Smooth muscle cell (in vitro differentiated cells): ENCODE measurements at regions not wholly inside any gene's neighbourhood (a gene's known extent, or its start where the extent isn't known, plus 50 kb on each side); places are given as distances from the start of the nearest gene placed in this dataset.

ENCODE experiments used
- DNase-seq: peaks from one replicate; lab custom pipeline; 2025; ENCODE audit not compliant: unreplicated experiment; lab: John Stamatoyannopoulos, UW
- H2AFZ ChIP-seq: fragments of 200-600 bp; sonication (generic); 2 replicates; pipeline ENCODE4 v1.6.0; 2016; ENCODE audit warnings: antibody characterized with exemption, low read depth, mild to moderate bottlenecking
- H3F3A ChIP-seq: fragments of 200-600 bp; sonication (generic); 2 replicates; pipeline ENCODE4 v1.6.0; 2017; ENCODE audit warnings: antibody characterized with exemption, low read depth
- H3K27ac ChIP-seq: fragments of 200-600 bp; sonication (generic); 2 replicates; pipeline ENCODE4 v1.5.1; 2016; ENCODE audit warnings: low read depth, mild to moderate bottlenecking
- H3K27me3 ChIP-seq: fragments of 200-600 bp; sonication (generic); 2 replicates; pipeline ENCODE4 v1.6.1; 2016; ENCODE audit warnings: low read depth, mild to moderate bottlenecking
- H3K36me3 ChIP-seq: fragments of 200-600 bp; sonication (generic); 2 replicates; pipeline ENCODE4 v1.5.1; 2016; ENCODE audit warnings: low read depth
- H3K4me1 ChIP-seq: fragments of 200-600 bp; sonication (generic); 2 replicates; pipeline ENCODE4 v1.5.1; 2016; ENCODE audit warnings: low read depth
- H3K4me2 ChIP-seq: fragments of 200-600 bp; sonication (generic); 2 replicates; pipeline ENCODE4 v1.6.0; 2016; ENCODE audit warnings: mild to moderate bottlenecking
- H3K4me3 ChIP-seq: fragments of 200-600 bp; sonication (generic); 2 replicates; pipeline ENCODE4 v1.5.1; 2016; ENCODE audit warnings: mild to moderate bottlenecking
- H3K79me2 ChIP-seq: fragments of 200-600 bp; sonication (generic); 2 replicates; pipeline ENCODE4 v1.6.0; 2016; ENCODE audit warnings: low read depth, mild to moderate bottlenecking
- H3K9ac ChIP-seq: fragments of 200-600 bp; sonication (generic); 2 replicates; pipeline ENCODE4 v1.6.0; 2016; ENCODE audit warnings: low read depth
- H3K9me3 ChIP-seq: fragments of 200-600 bp; sonication (generic); replicated peaks from 2 replicates; pipeline ENCODE4 v1.5.1; 2016; ENCODE audit warnings: low read depth
- H4K20me1 ChIP-seq: fragments of 200-600 bp; sonication (generic); 2 replicates; pipeline ENCODE4 v1.6.0; 2016; ENCODE audit warnings: low read depth
- CTCF ChIP-seq: fragments of 200-600 bp; sonication (generic); IDR thresholded peaks from 2 replicates; pipeline ENCODE4 v1.5.1; 2017; ENCODE audit warnings: borderline replicate concordance, mild to moderate bottlenecking, antibody characterized with exemption; ENCODE audit not compliant: insufficient read depth, poor library complexity, severe bottlenecking
- WGBS: methylation state at CpG from one replicate; pipeline ENCODE4 v1.1.7; 2016; ENCODE audit warnings: low lambda C conversion rate; 5-methylcytosine and 5-hydroxymethylcytosine counted together

GRCh38 chr1:4268262-4268888, 368.3 kb upstream of the C1orf174 start:
- no peak overlapping the region for H2AFZ ChIP-seq
- H3K4me1 ChIP-seq, result no peaks in the 10 kb centered on the region

GRCh38 chr1:4268889-4269284, 368.8 kb upstream of the C1orf174 start:
- Histone ChIP-seq H3F3A (no peaks in the 10 kb centered on the region), H3K9me3 (no peaks in the 10 kb centered on the region), H3K27ac (no peak overlapping the region), H3K4me1 (no peaks in the 10 kb centered on the region), H3K4me2 (no peak overlapping the region), H3K4me3 (no peak overlapping the region), H3K9ac (no peak overlapping the region), H3K36me3 (no peaks in the 10 kb centered on the region), H4K20me1 (no peaks in the 10 kb centered on the region), H3K27me3 (no peaks in the 10 kb centered on the region), H3K79me2 (no peaks in the 10 kb centered on the region), H2AFZ (no peak overlapping the region)
- WGBS, result 84% methylated on average over 9 of the region's 9 CpGs
- no peak for DNase-seq
- TF ChIP-seq CTCF, result no peak

More at GRCh38 chr1:4268262-4268888, 368.3 kb upstream of the C1orf174 start:
- no peak for TF ChIP-seq CTCF
- H3K27me3 ChIP-seq, result no peaks in the 10 kb centered on the region
- no peaks in the 10 kb centered on the region for H3K9me3 ChIP-seq
- no peak for DNase-seq
- no peaks in the 10 kb centered on the region for H3K36me3 ChIP-seq
- no peaks in the 10 kb centered on the region for H3F3A ChIP-seq
- no peak overlapping the region for H3K9ac ChIP-seq
- no peaks in the 10 kb centered on the region for H4K20me1 ChIP-seq
- H3K27ac ChIP-seq, result no peak overlapping the region
- no peak overlapping the region for H3K4me2 ChIP-seq
- H3K4me3 ChIP-seq, result no peak overlapping the region
- H3K79me2 ChIP-seq, result no peaks in the 10 kb centered on the region
- WGBS, result 87% methylated on average over 15 of the region's 15 CpGs

- Histone ChIP-seq H3K27me3 (no peaks in the 10 kb centered on the region), H3K4me1 (no peaks in the 10 kb centered on the region), H3K79me2 (no peaks in the 10 kb centered on the region), H3K4me3 (no peak overlapping the region), H3K9ac (no peak overlapping the region), H3K27ac (no peak overlapping the region), H2AFZ (no peak overlapping the region), H3K4me2 (no peak overlapping the region), H3F3A (no peaks in the 10 kb centered on the region), H3K36me3 (no peaks in the 10 kb centered on the region), H3K9me3 (no peaks in the 10 kb centered on the region), H4K20me1 (no peaks in the 10 kb centered on the region)
- no peak for TF ChIP-seq CTCF
- 91% methylated on average over 7 of the region's 7 CpGs for WGBS
- no peak for DNase-seq
Measured at GRCh38 chr1:4269330-4269729, 369.3 kb upstream of the C1orf174 start.

GRCh38 chr1:4269952-4270570, 370.0 kb upstream of the C1orf174 start:
- no peaks in the 10 kb centered on the region for H3K36me3 ChIP-seq
- H3K4me1 ChIP-seq, result no peaks in the 10 kb centered on the region
- H3F3A ChIP-seq, result no peaks in the 10 kb centered on the region
- H4K20me1 ChIP-seq, result no peaks in the 10 kb centered on the region
- no peak for TF ChIP-seq CTCF
- no peak overlapping the region for H3K27ac ChIP-seq
- H3K9me3 ChIP-seq, result no peaks in the 10 kb centered on the region
- no peak overlapping the region for H2AFZ ChIP-seq
- no peaks in the 10 kb centered on the region for H3K27me3 ChIP-seq
- H3K4me2 ChIP-seq, result no peak overlapping the region
- WGBS, result 87% methylated on average over 10 of the region's 10 CpGs
- H3K79me2 ChIP-seq, result no peaks in the 10 kb centered on the region
- H3K9ac ChIP-seq, result no peak overlapping the region
- no peak for DNase-seq
- no peak overlapping the region for H3K4me3 ChIP-seq
